Endothelial cell of umbilical vein (primary cell): ENCODE measurements at regions not wholly inside any gene's neighbourhood (a gene's known extent, or its start where the extent isn't known, plus 50 kb on each side); places are given as distances from the start of the nearest gene placed in this dataset.

ENCODE experiments used
- BruUV-seq: library from RNA; stranded (reverse); fragments of 400-500 nt; replicated peaks from 2 replicates; lab custom pipeline; 2021; lab: Mats Ljungman, UMichigan
- CTCF ChIA-PET: fragments of 300-600, 350-600 bp; sonication (Branson Sonifier 250); formaldehyde crosslinking; loops from one replicate; lab custom pipeline; 2021; ENCODE audit warnings: antibody characterized with exemption, inconsistent platforms; lab: Charles Lee
- POLR2A ChIA-PET: fragments of 300-600, 350-600 bp; sonication (Branson Sonifier 250); formaldehyde crosslinking; loops from one replicate; lab custom pipeline; 2021; ENCODE audit warnings: antibody characterized with exemption, inconsistent platforms; lab: Charles Lee
- DNase-seq: peaks from one replicate; pipeline ENCODE4 v3.0.0-alpha.2; 2011; ENCODE audit warnings: low read depth, low spot score
- FAIRE-seq: peaks from 2 replicates; lab custom pipeline; 2011; peaks lifted over from hg19 to GRCh38; lab: Jason Lieb, UNC
- H2AFZ ChIP-seq: 2 replicates; pipeline ENCODE4 v1.6.0; 2012; ENCODE audit warnings: low read depth, low read length, control low read depth, inconsistent platforms
- H3K27ac ChIP-seq: 2 replicates; pipeline ENCODE4 v1.5.1; 2011; ENCODE audit warnings: low read depth, mild to moderate bottlenecking, control low read depth, low read length, moderate library complexity; ENCODE audit not compliant: insufficient read depth
- H3K27me3 ChIP-seq, 2 experiments: 2 replicates each; pipeline versions ENCODE4 v1.6.0 to v1.6.1; 2011; ENCODE audit warnings: low read length in 2 of 2, mixed read lengths in 1 of 2; ENCODE audit not compliant: control insufficient read depth in 2 of 2, insufficient read depth in 2 of 2
- H3K36me3 ChIP-seq, 2 experiments: 2 replicates in 1 of 2; 3 replicates in 1 of 2; pipeline ENCODE4 v1.5.1; 2011; ENCODE audit warnings: low read length in 2 of 2, mild to moderate bottlenecking in 1 of 2, moderate library complexity in 1 of 2; ENCODE audit not compliant: control insufficient read depth in 2 of 2, insufficient read depth in 2 of 2; ENCODE audit errors: extremely low read depth in 1 of 2
- H3K4me1 ChIP-seq: 3 replicates; pipeline ENCODE4 v1.5.1; 2011; ENCODE audit warnings: mild to moderate bottlenecking, low read length; ENCODE audit not compliant: control insufficient read depth, insufficient read depth; ENCODE audit errors: extremely low read depth
- H3K4me2 ChIP-seq: 2 replicates; pipeline ENCODE4 v1.6.1; 2011; ENCODE audit warnings: low read length, control low read depth, mixed read lengths; ENCODE audit not compliant: insufficient read depth
- H3K4me3 ChIP-seq, 3 experiments: fragments of 200-600 bp in 1 of 3; sonication (generic), shearing (Covaris generic) in 1 of 3; replicated peaks in 1 of 3; 2 replicates each; pipeline ENCODE4 v1.5.1; 2011 to 2016; ENCODE audit warnings: control low read depth in 3 of 3, low read length in 3 of 3, mild to moderate bottlenecking in 2 of 3, inconsistent platforms in 1 of 3, low read depth in 1 of 3, moderate library complexity in 1 of 3; ENCODE audit not compliant: insufficient read depth in 1 of 3
- H3K79me2 ChIP-seq: 2 replicates; pipeline ENCODE4 v1.6.0; 2012; ENCODE audit warnings: low read length, inconsistent platforms; ENCODE audit not compliant: control insufficient read depth, insufficient read depth
- H3K9ac ChIP-seq: replicated peaks from 2 replicates; pipeline ENCODE3; 2011; ENCODE audit warnings: low read length, control low read depth; ENCODE audit not compliant: insufficient read depth; ENCODE audit errors: extremely low read depth
- H3K9me1 ChIP-seq: replicated peaks from 3 replicates; pipeline ENCODE4 v1.6.0; 2011; ENCODE audit warnings: mild to moderate bottlenecking, low read length; ENCODE audit not compliant: control insufficient read depth, insufficient read depth; ENCODE audit errors: extremely low read depth
- H3K9me3 ChIP-seq: replicated peaks from 2 replicates; pipeline ENCODE4 v1.5.1; 2012; ENCODE audit warnings: low read length, inconsistent platforms; ENCODE audit not compliant: control insufficient read depth, insufficient read depth
- H4K20me1 ChIP-seq: replicated peaks from 2 replicates; pipeline ENCODE3; 2011; ENCODE audit warnings: mild to moderate bottlenecking, low read length; ENCODE audit not compliant: control insufficient read depth, insufficient read depth; ENCODE audit errors: extremely low read depth
- CTCF ChIP-seq, 2 donors: IDR thresholded peaks; 1 replicate in 1 of 2; 2 replicates in 1 of 2; pipeline ENCODE4 v1.5.1; 2011; ENCODE audit warnings: low read length in 2 of 2, mild to moderate bottlenecking in 2 of 2, moderate library complexity in 2 of 2, control low read depth in 1 of 2, inconsistent platforms in 1 of 2, low read depth in 1 of 2; ENCODE audit not compliant: insufficient read depth in 1 of 2; ENCODE audit errors: extremely low read depth in 1 of 2
- EZH2 ChIP-seq: IDR thresholded peaks from 2 replicates; pipeline ENCODE4 v1.6.1; 2012; ENCODE audit warnings: borderline replicate concordance, low read depth, mild to moderate bottlenecking, moderate library complexity, low read length, inconsistent platforms; ENCODE audit not compliant: severe bottlenecking
- FOS ChIP-seq: IDR thresholded peaks from 2 replicates; pipeline ENCODE4 v1.6.1; 2011; ENCODE audit warnings: mild to moderate bottlenecking, low read length, moderate library complexity, borderline replicate concordance; ENCODE audit not compliant: insufficient read depth
- GATA2 ChIP-seq: IDR thresholded peaks from 2 replicates; pipeline ENCODE4 v1.7.0; 2011; ENCODE audit warnings: low read depth, mild to moderate bottlenecking, moderate library complexity, mixed read lengths, low read length; ENCODE audit not compliant: insufficient read length, insufficient read depth
- JUN ChIP-seq: IDR thresholded peaks from 2 replicates; pipeline ENCODE4 v1.6.1; 2011; ENCODE audit warnings: borderline replicate concordance, low read depth; ENCODE audit not compliant: insufficient read length, insufficient read depth
- MAX ChIP-seq: IDR thresholded peaks from 2 replicates; pipeline ENCODE4 v1.6.1; 2011; ENCODE audit not compliant: insufficient read depth, insufficient read length
- MYC ChIP-seq: IDR thresholded peaks from one replicate; pipeline ENCODE4 v1.6.1; 2011; ENCODE audit warnings: mild to moderate bottlenecking, low read depth, low read length
- POLR2A ChIP-seq: IDR thresholded peaks from 2 replicates; pipeline ENCODE4 v1.6.1; 2012; ENCODE audit warnings: low read depth, mild to moderate bottlenecking, control low read depth, low read length
- POLR2AphosphoS5 ChIP-seq: IDR thresholded peaks from 2 replicates; pipeline ENCODE4 v1.6.1; 2012; ENCODE audit warnings: low read depth, mild to moderate bottlenecking, control low read depth, low read length, moderate library complexity; ENCODE audit not compliant: insufficient read depth
- dilution Hi-C: fragments of 300-500 bp; cut with MboI; formaldehyde crosslinking; loops from one replicate; pipeline ENCODE4 v1.15.0; 2019; ENCODE audit warnings: low sequenced_read_pairs; ENCODE audit not compliant: extremely low pct_ligation_motif_present
- intact Hi-C: fragments of 100-400 bp; cut with micrococcal nuclease; formaldehyde crosslinking; loops from one replicate; pipeline ENCODE4 v1.10.0; 2022

- no peak for FAIRE-seq
- Histone ChIP-seq H3K9ac (no peak overlapping the region), H3K27ac (peak overlapping the region; percentile 48), H3K36me3 (peaks cover 0 to 8% of the 10 kb centered on the region in 2 experiments), H3K79me2 (peaks cover 96% of the 10 kb centered on the region), H3K4me1 (peaks cover 76% of the 10 kb centered on the region), H3K9me3 (no peaks in the 10 kb centered on the region), H2AFZ (no peak overlapping the region), H3K9me1 (no peaks in the 10 kb centered on the region), H3K27me3 (no peaks in the 10 kb centered on the region), H3K4me3 (peak overlapping the region in 2 of 3 experiments; percentile 4 to 49), H3K4me2 (peak overlapping the region; percentile 82), H4K20me1 (peaks cover 2% of the 10 kb centered on the region)
- peak; percentile 44 for DNase-seq
- BruUV-seq, result no TSS peak
- intact Hi-C loops, result no loop called here
- ChIA-PET CTCF (interaction anchor here (1.0 to 1.5 kb wide), 3 partner anchors 17 to 266 kb away, joined by 3 to 5 read pairs (median 3); no protein-coding TSS in a partner anchor), POLR2A (interaction anchor here (1.0 kb wide), 1 partner anchor 50 kb away, joined by 4 read pairs; no protein-coding TSS in a partner anchor)
- no peak for TF ChIP-seq MAX
- no peak for TF ChIP-seq JUN
- no peak for TF ChIP-seq POLR2AphosphoS5
- no peak for TF ChIP-seq GATA2
- TF ChIP-seq POLR2A, result no peak
- no peak for TF ChIP-seq EZH2
- TF ChIP-seq MYC, result no peak
- no peak for TF ChIP-seq FOS
- TF ChIP-seq CTCF (IDR thresholded peaks at IDR 0.05; ENCODE audit: extremely low read depth in 1 of 2, insufficient read depth in 1 of 2, low read depth in 1 of 2, low read length in 2 of 2), result no peak
- dilution Hi-C loops, result no loop called here
Measured at GRCh38 chr7:116322541-116322940, 112.2 kb downstream of the TES start.
